ENCODE measurements at regions not wholly inside any gene's neighbourhood (a gene's known extent, or its start where the extent isn't known, plus 50 kb on each side); places are given as distances from the start of the nearest gene placed in this dataset.

GRCh38 chr3:86653661-86654205, 337.2 kb downstream of the VGLL3 start:
- H3K9me3 ChIP-seq: no peaks in the 10 kb centered on the region
- TF ChIP-seq, protein P1, sequence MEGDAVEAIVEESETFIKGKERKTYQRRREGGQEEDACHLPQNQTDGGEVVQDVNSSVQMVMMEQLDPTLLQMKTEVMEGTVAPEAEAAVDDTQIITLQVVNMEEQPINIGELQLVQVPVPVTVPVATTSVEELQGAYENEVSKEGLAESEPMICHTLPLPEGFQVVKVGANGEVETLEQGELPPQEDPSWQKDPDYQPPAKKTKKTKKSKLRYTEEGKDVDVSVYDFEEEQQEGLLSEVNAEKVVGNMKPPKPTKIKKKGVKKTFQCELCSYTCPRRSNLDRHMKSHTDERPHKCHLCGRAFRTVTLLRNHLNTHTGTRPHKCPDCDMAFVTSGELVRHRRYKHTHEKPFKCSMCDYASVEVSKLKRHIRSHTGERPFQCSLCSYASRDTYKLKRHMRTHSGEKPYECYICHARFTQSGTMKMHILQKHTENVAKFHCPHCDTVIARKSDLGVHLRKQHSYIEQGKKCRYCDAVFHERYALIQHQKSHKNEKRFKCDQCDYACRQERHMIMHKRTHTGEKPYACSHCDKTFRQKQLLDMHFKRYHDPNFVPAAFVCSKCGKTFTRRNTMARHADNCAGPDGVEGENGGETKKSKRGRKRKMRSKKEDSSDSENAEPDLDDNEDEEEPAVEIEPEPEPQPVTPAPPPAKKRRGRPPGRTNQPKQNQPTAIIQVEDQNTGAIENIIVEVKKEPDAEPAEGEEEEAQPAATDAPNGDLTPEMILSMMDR (IDR thresholded peaks at IDR 0.05): no peak
- no peak for TF ChIP-seq POLR2A (IDR thresholded peaks at IDR 0.05)
- intact Hi-C loops (cut with DNase I): no loop called here
- no peaks in the 10 kb centered on the region for H3K36me3 ChIP-seq
- H3K27me3 ChIP-seq (replicated peaks; ENCODE audit: insufficient read depth): no peaks in the 10 kb centered on the region
- H3K4me1 ChIP-seq (replicated peaks): no peaks in the 10 kb centered on the region
- H3K27ac ChIP-seq: no peak overlapping the region
- WGBS: 62% methylated on average over 6 of the region's 6 CpGs
- DNase-seq (ENCODE audit: low spot score): no peak
- no peak overlapping the region for H3K4me3 ChIP-seq

DNA sequence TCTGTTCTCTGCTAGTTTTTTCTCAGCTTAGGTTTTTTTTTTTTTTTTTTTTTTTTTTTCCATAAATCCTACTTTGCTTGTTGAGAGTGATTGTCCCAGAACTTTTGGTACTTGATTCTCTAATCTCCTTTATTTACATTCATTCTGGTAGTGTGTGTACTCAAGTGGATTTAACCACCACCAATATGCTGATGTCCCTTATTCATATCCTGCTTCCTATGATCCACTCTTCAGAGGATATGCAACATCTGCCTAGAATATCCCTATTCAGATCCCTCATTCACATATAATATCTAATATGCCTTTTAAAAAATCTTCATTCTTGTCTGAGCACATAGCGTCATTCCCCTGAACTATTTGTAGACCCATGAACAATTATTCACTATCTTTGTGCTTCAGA, 342.9 kb downstream of the VGLL3 start:
- 95% methylated on average over 1 of the region's 1 CpG for WGBS
- H3K27ac ChIP-seq: no peak overlapping the region
- DNase-seq (ENCODE audit: low spot score): no peak
- no peaks in the 10 kb centered on the region for H3K36me3 ChIP-seq
- intact Hi-C loops (cut with DNase I): no loop called here
- TF ChIP-seq POLR2AphosphoS5 (IDR thresholded peaks at IDR 0.05) (no peak), POLR2A (IDR thresholded peaks at IDR 0.05) (no peak)
- TF ChIP-seq, protein P1 (IDR thresholded peaks at IDR 0.05): no peak
- H3K4me1 ChIP-seq (replicated peaks): no peaks in the 10 kb centered on the region
- H3K27me3 ChIP-seq (replicated peaks; ENCODE audit: insufficient read depth): no peaks in the 10 kb centered on the region
- no peaks in the 10 kb centered on the region for H3K9me3 ChIP-seq
- H3K4me3 ChIP-seq: no peak overlapping the region

DNA sequence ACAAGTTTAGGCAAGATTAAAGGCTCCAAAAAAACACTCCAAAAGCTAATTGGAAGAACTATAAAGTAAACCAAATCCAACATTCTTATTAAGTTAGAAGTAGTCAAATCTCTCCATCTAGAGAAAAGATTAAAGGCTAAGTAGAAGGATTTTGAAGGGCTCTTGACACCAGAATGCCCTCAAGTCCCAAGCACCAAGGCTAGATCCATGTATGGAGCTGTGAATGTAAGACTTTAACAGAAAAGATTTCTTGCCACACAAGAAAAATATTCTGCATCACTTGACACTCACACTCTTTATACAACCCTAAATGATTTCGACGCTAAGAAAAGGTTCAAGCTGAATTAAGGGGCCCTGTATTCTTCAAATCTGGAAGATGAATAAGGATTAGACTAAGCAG, 345.2 kb downstream of the VGLL3 start:
- intact Hi-C loops (cut with DNase I): no loop called here
- TF ChIP-seq POLR2AphosphoS5 (IDR thresholded peaks at IDR 0.05): no peak
- Histone ChIP-seq H3K27ac (no peak overlapping the region), H3K9me3 (no peaks in the 10 kb centered on the region), H3K36me3 (no peaks in the 10 kb centered on the region), H3K4me1 (replicated peaks) (no peaks in the 10 kb centered on the region), H3K4me3 (no peak overlapping the region), H3K27me3 (replicated peaks; ENCODE audit: insufficient read depth) (no peaks in the 10 kb centered on the region)
- WGBS: 74% methylated on average over 2 of the region's 2 CpGs
- no peak for DNase-seq (ENCODE audit: low spot score)

DNA sequence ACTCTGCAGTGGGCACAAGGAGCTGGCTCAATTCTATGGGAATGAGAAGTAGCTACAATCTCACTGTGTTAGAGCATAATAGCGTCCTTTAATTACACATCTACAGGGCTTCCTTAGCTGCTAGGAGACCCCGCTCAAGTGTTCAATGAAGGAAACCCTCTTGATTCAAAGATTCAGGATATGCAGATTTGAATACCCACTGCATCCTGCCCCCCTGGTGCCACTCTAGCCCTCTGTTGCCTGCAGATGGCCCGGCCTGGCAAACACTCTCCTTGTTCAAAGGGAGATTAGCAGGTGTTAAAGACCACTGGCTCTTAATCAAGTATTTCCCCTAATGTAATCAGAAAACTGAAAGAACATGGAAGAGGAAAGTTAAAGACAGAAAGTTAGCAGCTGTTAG, 356.6 kb downstream of the VGLL3 start:
- 63% methylated on average over 3 of the region's 3 CpGs for WGBS
- TF ChIP-seq, protein P1 (IDR thresholded peaks at IDR 0.05): no peak
- TF ChIP-seq POLR2AphosphoS5 (IDR thresholded peaks at IDR 0.05) (no peak), POLR2A (IDR thresholded peaks at IDR 0.05) (no peak)
- no peaks in the 10 kb centered on the region for H3K36me3 ChIP-seq

GRCh38 chr3:86629511-86629910, 361.4 kb downstream of the VGLL3 start:
- TF ChIP-seq, protein P1 (IDR thresholded peaks at IDR 0.05): no peak
- TF ChIP-seq POLR2AphosphoS5 (IDR thresholded peaks at IDR 0.05) (no peak), POLR2A (IDR thresholded peaks at IDR 0.05) (no peak)
- WGBS: 59% methylated on average over 4 of the region's 4 CpGs
- Histone ChIP-seq H3K4me3 (no peak overlapping the region), H3K9me3 (no peaks in the 10 kb centered on the region), H3K4me1 (replicated peaks) (no peaks in the 10 kb centered on the region), H3K27ac (no peak overlapping the region), H3K36me3 (no peaks in the 10 kb centered on the region), H3K27me3 (replicated peaks; ENCODE audit: insufficient read depth) (no peaks in the 10 kb centered on the region)
- intact Hi-C loops (cut with DNase I): no loop called here
- no peak for DNase-seq (ENCODE audit: low spot score)

More for the DNA sequence above, 356.6 kb downstream of the VGLL3 start:
- Histone ChIP-seq H3K4me3 (no peak overlapping the region), H3K4me1 (replicated peaks) (no peaks in the 10 kb centered on the region), H3K27me3 (replicated peaks; ENCODE audit: insufficient read depth) (no peaks in the 10 kb centered on the region), H3K27ac (no peak overlapping the region), H3K9me3 (no peaks in the 10 kb centered on the region)
- intact Hi-C loops (cut with DNase I): no loop called here
- no peak for DNase-seq (ENCODE audit: low spot score)
